Muscle of back (tissue), 3 donors: ENCODE measurements at regions not wholly inside any gene's neighbourhood (a gene's known extent, or its start where the extent isn't known, plus 50 kb on each side); places are given as distances from the start of the nearest gene placed in this dataset.
"Not testable (repeated sequence)": the region's sequence is repeated elsewhere in the genome, so short reads cannot be mapped to it uniquely, and the experiment has no call there.

Experiments
- DNase-seq, 3 donors: peaks; one replicate each; pipeline versions ENCODE4 v3.0.0 to v3.0.0-alpha.2; 2013

GRCh38 chr5:68067976-68068603 is 147.5 kb upstream of the PIK3R1 start:
- DNase-seq, result peak in 1 of 3 donors; percentile 62

DNA sequence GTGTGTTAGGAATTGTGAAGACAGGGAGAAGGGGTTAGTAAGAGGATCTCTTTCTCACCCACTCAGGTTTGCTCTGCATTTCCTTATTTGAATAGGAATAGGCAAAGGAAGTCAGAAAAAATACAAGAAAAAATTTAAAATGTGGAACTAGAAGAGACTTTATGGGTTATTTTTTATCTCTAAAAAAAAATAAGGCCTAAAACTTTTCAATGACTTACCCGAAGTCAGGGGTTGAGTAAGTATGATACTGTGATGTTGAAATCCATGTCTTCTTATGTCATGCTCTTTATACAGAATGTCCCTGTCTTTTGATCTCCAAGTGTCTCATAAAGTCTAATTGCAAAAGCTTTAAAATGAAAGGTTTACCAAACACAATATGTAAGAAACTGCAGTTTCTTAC is 148.3 kb upstream of the PIK3R1 start:
- DNase-seq, result no peak

DNA sequence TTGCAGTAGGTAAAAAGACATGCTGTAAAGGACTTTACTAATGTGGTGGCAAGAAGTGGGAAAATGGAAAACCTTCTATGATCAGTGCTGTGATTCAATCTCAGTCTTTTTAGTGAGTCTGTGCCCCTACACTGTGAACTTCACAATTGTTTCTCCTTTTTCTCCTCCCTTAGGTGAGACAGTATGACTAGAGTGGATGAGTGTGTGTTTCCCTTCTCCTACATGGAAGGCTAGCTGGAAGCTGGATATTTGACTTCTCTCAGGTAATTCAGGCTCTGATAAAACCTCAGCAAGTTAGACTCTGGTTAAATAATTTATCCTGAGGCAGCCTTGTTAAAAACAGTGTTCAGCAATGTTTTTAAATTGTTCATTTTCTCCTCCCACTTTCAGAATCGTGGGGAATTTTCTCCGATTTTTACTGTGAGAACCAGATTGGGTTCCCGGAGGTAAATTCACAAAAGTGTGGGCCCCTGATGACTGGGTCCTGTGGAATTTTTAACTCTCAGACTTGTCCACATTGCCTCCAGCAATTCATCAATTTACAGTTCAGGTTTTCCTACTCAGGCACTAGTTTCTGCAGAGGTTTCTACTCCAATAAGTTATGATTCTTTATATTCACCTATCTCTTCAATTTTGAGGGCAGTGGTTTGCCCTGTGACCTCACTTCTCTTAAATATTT is 149.1 kb upstream of the PIK3R1 start:
- no peak for DNase-seq

DNA sequence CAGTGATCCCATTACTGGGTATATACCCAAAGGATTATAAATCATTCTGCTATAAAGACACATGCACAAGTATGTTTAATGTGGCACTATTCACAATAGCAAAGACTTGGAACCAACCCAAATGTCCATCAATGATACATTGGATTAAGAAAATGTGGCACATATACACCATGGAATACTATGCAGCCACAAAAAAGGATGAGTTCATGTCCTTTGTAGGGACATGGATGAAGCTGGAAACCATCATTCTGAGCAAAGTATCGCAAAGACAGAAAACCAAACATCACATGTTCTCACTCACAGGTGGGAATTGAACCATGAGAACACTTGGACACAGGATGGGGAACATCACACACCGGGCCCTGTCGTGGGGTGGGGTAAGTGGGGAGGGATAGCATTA is 150.2 kb upstream of the PIK3R1 start:
- DNase-seq, result not testable (repeated sequence)

DNA sequence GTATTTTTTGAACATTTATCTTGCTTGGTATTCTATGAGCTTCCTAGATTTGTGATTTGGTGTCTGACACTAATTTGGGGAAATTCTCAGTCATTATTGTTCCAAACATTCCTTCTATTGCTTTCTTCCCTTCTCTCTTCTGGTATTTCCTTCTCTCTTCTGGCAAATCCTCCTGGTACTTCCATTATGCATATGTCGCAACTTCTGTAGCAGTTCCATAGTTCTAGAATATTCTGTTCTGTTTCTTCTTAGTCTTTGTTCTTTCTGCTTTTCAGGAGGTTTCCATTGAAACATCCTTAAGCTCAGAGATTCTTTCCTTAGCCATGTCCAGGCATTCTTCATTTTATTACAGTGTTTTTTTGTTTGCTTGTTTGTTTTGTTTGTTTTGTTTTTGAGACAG is 155.2 kb upstream of the PIK3R1 start:
- no peak for DNase-seq

DNA sequence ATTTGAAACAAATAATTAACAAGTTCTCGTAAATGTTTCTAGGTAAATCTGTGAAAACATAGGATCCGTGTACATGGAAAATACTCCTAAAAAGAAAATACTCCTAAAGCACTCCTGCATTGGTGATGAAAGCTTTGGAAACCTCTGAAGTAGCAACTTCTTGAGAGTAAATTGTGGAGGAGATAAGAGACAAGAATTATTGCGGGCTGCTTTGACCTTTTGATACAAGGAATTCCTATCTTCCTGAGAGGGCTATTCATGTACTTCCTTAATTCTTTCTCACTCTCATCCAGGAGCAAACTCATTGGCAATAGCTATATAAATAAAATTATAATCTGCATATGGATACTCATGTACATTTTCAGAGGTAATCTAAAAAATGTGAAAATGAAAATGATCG is 158.4 kb upstream of the PIK3R1 start:
- no peak for DNase-seq

GRCh38 chr5:68055686-68056085 is 159.9 kb upstream of the PIK3R1 start:
- DNase-seq, result no peak

GRCh38 chr5:68054638-68055037 is 160.9 kb upstream of the PIK3R1 start:
- no peak for DNase-seq

GRCh38 chr5:68053202-68053601 is 162.4 kb upstream of the PIK3R1 start:
- no peak for DNase-seq

GRCh38 chr5:68049053-68049713 is 166.4 kb upstream of the PIK3R1 start:
- DNase-seq, result peak in 1 of 3 donors; percentile 22

GRCh38 chr5:68048516-68048915 is 167.0 kb upstream of the PIK3R1 start:
- no peak for DNase-seq

GRCh38 chr5:68048054-68048453 is 167.5 kb upstream of the PIK3R1 start:
- DNase-seq, result not testable (repeated sequence)

DNA sequence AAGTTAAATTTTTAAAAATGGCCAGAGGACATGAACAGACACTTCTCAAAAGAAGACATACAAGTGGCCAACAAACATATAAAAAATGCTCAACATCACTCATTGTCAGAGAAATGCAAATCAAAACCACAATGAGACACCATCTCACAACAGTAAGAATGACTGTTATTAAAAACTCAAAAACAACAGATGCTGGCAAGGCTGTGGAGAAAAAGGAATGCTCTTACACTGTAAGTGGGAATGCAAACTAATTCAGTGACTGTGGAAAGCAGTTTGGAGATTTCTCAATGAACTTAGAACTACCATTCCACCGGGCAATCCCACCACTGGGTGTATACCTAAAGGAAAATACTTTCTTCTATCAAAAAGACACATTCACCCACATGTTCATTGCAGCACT is 168.5 kb upstream of the PIK3R1 start:
- peak in 1 of 3 donors; percentile 71 for DNase-seq

GRCh38 chr5:68046445-68046844 is 169.1 kb upstream of the PIK3R1 start:
- peak in 1 of 3 donors; percentile 96 for DNase-seq

DNA sequence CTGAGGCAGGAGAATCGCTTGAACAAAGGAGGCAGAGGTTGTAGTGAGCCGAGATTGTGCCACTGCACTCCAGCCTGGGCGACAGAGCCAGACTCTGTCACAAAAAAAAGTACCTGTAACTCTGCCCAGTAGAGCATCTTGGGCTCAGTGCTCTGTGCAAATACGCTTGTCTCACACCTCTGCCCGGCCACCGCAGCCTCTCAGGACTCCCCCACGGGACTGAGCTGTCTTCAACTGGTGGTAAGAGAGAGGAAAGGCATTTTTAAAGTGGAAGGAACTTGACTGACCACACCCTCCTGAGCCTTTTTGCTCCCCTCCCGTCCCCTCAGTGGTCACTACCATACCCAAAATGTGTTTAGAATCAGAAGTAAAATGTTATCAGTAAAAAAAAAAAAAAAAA is 174.3 kb upstream of the PIK3R1 start:
- no peak for DNase-seq

DNA sequence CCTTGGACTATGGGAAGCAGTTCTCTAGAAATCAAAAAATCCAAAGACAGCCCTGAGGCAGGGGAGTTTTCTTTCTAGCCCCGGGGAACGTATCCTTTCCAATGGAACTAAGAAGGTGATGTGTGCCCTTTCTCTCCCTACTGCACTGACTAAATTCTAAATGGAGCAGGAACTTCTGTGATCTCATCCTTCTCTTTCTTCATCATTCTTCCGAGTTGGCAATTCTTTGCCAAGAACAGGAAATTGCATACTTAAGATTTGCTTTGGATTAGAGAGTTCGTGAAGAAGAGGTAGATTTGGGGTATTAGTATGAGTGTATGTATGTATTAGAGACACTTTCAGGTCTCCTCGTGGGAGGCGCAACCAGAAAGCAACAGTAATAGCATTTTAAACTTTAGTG is 178.0 kb upstream of the PIK3R1 start:
- DNase-seq, result no peak

DNA sequence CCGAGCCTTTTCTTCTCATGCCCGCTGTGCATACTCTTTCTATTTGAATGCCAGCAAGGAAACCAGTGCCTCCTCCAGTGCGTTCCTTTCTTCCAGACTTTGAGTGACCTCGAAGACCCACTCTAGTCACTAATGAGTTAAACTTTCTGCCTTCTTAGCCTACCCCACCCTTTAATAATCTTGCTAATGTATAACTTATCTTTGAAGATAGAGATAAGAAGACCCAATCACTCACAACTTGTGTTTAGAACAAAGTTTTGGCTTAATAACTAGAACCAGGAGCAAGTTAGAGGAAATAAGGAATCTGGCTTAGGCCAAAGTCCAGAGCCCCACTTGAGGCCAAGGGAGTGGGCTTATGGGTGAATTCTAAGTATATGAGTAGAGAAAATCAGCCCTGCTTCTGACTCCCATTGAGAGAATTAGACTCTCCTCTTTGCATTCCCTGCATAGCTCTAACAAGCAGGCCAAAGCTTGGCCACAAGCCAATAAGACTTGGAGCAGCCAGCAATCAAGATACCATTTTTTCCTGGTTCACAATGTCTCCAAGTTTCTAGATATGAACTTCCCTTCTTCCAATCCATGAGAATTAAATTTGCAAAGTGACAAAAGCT is 181.5 kb upstream of the PIK3R1 start:
- DNase-seq, result peak in 2 of 3 donors; percentile 56 to 57

- no peak for DNase-seq
Observed at GRCh38 chr5:68033029-68033428, 182.5 kb upstream of the PIK3R1 start.

- peak; percentile 71 to 85 (median 73) for DNase-seq
Observed at GRCh38 chr5:68032216-68032762, 183.3 kb upstream of the PIK3R1 start.

- DNase-seq, result no peak
Observed at GRCh38 chr5:68028131-68028727, 187.3 kb upstream of the PIK3R1 start.

- peak; percentile 62 to 82 (median 76) for DNase-seq
Observed at GRCh38 chr5:68027519-68027918, 188.0 kb upstream of the PIK3R1 start.
